Testis (tissue), 2 donors: ENCODE measurements at regions not wholly inside any gene's neighbourhood (a gene's known extent, or its start where the extent isn't known, plus 50 kb on each side); places are given as distances from the start of the nearest gene placed in this dataset.

Experiments used
- DNase-seq: peaks from one replicate; pipeline ENCODE4 v3.0.0-alpha.2; 2019
- H3K27ac ChIP-seq, 2 donors: fragments of 200-600 bp; sonication (generic); one replicate each; pipeline ENCODE4 v1.5.1; 2019
- H3K27me3 ChIP-seq: fragments of 200-600 bp; sonication (generic); one replicate; pipeline ENCODE4 v1.5.1; 2019
- H3K36me3 ChIP-seq: fragments of 200-600 bp; sonication (generic); one replicate; pipeline ENCODE4 v1.5.1; 2017; ENCODE audit warnings: low read depth; ENCODE audit errors: missing control alignments
- H3K4me1 ChIP-seq: fragments of 200-600 bp; sonication (generic); one replicate; pipeline ENCODE4 v1.5.1; 2019
- H3K4me3 ChIP-seq, 2 donors: fragments of 200-600 bp; sonication (generic); one replicate each; pipeline ENCODE4 v1.5.1; 2017 to 2019
- H3K9me3 ChIP-seq: fragments of 200-600 bp; sonication (generic); one replicate; pipeline ENCODE4 v1.5.1; 2017
- POLR2A ChIP-seq: fragments of 450-650 bp; IDR thresholded peaks from one replicate; pipeline ENCODE4 v1.6.1; 2017; ENCODE audit warnings: antibody characterized with exemption, mild to moderate bottlenecking, moderate library complexity
- WGBS, 2 donors: methylation state at CpG; one replicate each; pipeline ENCODE4 v1.1.5; 2018; 5-methylcytosine and 5-hydroxymethylcytosine counted together
- intact Hi-C: fragments of 100-400 bp; cut with DNase I; formaldehyde crosslinking; loops from one replicate; pipeline ENCODE4 v1.15.1; 2023; ENCODE audit warnings: low total_unique reads
- TF ChIP-seq, protein P1 (sequence below), 3 experiments: fragments of 450-650 bp in 2 of 3; fragments of 200-600 bp in 1 of 3; sonication (generic) in 1 of 3; IDR thresholded peaks; one replicate each; pipeline ENCODE4 v1.5.1; 2016 to 2019; ENCODE audit warnings: antibody characterized with exemption in 3 of 3, mild to moderate bottlenecking in 2 of 3, moderate library complexity in 1 of 3

GRCh38 chr11:16612566-16613261 lies 125.7 kb upstream of the C11orf58 start:
- H3K27me3 ChIP-seq = no peaks in the 10 kb centered on the region
- H3K4me1 ChIP-seq = peaks cover 12% of the 10 kb centered on the region
- H3K9me3 ChIP-seq = no peaks in the 10 kb centered on the region
- WGBS, 2 donors = 5 to 6% methylated on average over 26 of the region's 26 CpGs
- peak overlapping the region; percentile 36 to 62 for H3K4me3 ChIP-seq
- intact Hi-C loops = loop anchor here (10.0 kb wide), 1 partner anchor 958 kb away; no protein-coding TSS in a partner anchor
- no peak for DNase-seq
- H3K27ac ChIP-seq = no peak overlapping the region
- TF ChIP-seq, protein P1, sequence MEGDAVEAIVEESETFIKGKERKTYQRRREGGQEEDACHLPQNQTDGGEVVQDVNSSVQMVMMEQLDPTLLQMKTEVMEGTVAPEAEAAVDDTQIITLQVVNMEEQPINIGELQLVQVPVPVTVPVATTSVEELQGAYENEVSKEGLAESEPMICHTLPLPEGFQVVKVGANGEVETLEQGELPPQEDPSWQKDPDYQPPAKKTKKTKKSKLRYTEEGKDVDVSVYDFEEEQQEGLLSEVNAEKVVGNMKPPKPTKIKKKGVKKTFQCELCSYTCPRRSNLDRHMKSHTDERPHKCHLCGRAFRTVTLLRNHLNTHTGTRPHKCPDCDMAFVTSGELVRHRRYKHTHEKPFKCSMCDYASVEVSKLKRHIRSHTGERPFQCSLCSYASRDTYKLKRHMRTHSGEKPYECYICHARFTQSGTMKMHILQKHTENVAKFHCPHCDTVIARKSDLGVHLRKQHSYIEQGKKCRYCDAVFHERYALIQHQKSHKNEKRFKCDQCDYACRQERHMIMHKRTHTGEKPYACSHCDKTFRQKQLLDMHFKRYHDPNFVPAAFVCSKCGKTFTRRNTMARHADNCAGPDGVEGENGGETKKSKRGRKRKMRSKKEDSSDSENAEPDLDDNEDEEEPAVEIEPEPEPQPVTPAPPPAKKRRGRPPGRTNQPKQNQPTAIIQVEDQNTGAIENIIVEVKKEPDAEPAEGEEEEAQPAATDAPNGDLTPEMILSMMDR (IDR thresholded peaks at IDR 0.05) = no peak
- TF ChIP-seq POLR2A = no peak
- H3K36me3 ChIP-seq = no peaks in the 10 kb centered on the region

- 23 to 29% methylated on average over 11 of the region's 11 CpGs for WGBS, 2 donors
- H3K36me3 ChIP-seq = no peaks in the 10 kb centered on the region
- TF ChIP-seq, protein P1 (IDR thresholded peaks at IDR 0.05) = no peak
- no peak for TF ChIP-seq POLR2A
- no peaks in the 10 kb centered on the region for H3K9me3 ChIP-seq
- H3K27ac ChIP-seq = no peak overlapping the region
- H3K27me3 ChIP-seq = no peaks in the 10 kb centered on the region
- DNase-seq = peak; percentile 62
- peaks cover 12% of the 10 kb centered on the region for H3K4me1 ChIP-seq
- H3K4me3 ChIP-seq = no peak overlapping the region
- intact Hi-C loops = loop anchor here (10.0 kb wide), 1 partner anchor 957 kb away; no protein-coding TSS in a partner anchor
These were observed 126.4 kb upstream of the C11orf58 start for GRCh38 chr11:16611926-16612565.

DNA sequence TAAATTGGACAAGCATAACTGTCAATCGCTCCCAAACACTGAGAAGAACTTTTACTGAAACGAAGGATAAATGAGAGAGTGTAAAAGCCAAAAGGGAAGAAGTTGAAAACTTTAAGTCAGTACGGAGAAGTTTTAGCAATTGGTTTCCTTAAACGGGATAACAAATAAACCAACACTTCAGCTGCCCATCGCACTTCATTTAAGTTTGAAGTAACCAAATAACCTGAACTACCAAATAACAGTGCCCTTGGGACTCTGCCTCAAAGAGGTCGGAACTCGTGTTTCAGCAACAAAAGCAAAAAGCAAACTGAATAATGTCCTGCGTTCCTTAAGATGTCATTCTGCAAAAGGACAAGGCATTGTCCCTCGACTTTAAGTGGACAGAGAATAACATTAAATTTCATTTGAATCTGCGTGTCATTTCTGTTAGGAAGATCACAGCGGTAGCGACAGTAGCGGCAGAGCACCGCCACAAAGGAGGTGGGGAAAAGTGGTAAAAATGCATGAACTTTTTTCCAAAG lies 127.0 kb upstream of the C11orf58 start:
- Histone ChIP-seq H3K4me1 (peaks cover 16% of the 10 kb centered on the region), H3K9me3 (no peaks in the 10 kb centered on the region), H3K27ac (no peak overlapping the region), H3K36me3 (no peaks in the 10 kb centered on the region), H3K4me3 (no peak overlapping the region), H3K27me3 (no peaks in the 10 kb centered on the region)
- intact Hi-C loops = loop anchor here (10.0 kb wide), 1 partner anchor 957 kb away; no protein-coding TSS in a partner anchor
- TF ChIP-seq POLR2A = no peak
- TF ChIP-seq, protein P1 (IDR thresholded peaks at IDR 0.05) = no peak
- 32 to 38% methylated on average over 14 of the region's 14 CpGs for WGBS, 2 donors
- DNase-seq = no peak

DNA sequence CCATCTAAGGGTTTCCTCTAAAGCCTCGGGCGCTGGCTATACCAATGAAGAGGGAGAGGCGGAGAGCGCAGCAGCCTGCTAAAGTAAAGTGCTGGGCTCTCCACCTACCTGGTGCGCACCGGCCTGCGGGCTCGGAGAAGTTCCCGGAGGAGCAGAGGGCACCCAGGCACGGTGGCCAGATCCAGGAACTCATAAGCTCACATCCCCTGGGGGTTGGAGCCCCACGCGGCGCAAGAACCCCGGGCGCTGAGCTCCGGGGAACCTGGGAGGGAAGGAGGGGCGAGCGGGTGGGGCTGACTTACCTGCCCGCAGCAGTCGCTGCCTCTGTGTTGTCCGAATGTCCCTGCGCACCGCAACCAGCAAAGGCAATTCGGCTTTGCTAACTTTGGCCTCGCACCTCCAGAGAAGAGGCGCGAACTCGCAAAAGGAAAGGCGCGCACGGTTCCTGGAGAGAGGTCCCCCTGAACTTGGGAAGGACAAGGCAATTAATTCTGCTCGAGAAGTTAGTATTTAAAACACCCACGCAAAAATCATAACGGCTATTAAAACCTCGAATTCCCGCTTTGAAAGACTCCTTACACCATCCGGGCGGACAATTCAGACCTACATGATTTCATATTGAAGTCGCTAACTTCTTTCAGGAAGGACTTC lies 127.6 kb upstream of the C11orf58 start:
- Histone ChIP-seq H3K27ac (no peak overlapping the region), H3K4me3 (no peak overlapping the region), H3K36me3 (no peaks in the 10 kb centered on the region), H3K27me3 (no peaks in the 10 kb centered on the region), H3K4me1 (peaks cover 16% of the 10 kb centered on the region), H3K9me3 (no peaks in the 10 kb centered on the region)
- WGBS, 2 donors = 38 to 45% methylated on average over 26 to 35 of the region's 39 CpGs
- DNase-seq = no peak
- TF ChIP-seq, protein P1 (IDR thresholded peaks at IDR 0.05) = no peak
- TF ChIP-seq POLR2A = no peak
- intact Hi-C loops = loop anchor here (10.0 kb wide), 1 partner anchor 956 kb away; no protein-coding TSS in a partner anchor
